Endothelial cell of umbilical vein (primary cell): ENCODE measurements at regions not wholly inside any gene's neighbourhood (a gene's known extent, or its start where the extent isn't known, plus 50 kb on each side); places are given as distances from the start of the nearest gene placed in this dataset.

Experiments
- EZH2 ChIP-seq: IDR thresholded peaks from 2 replicates; pipeline ENCODE4 v1.6.1; 2012; ENCODE audit warnings: borderline replicate concordance, low read depth, mild to moderate bottlenecking, moderate library complexity, low read length, inconsistent platforms; ENCODE audit not compliant: severe bottlenecking
- POLR2A ChIP-seq: IDR thresholded peaks from 2 replicates; pipeline ENCODE4 v1.6.1; 2012; ENCODE audit warnings: low read depth, mild to moderate bottlenecking, control low read depth, low read length
- TF ChIP-seq, protein P1 (sequence below), 2 donors: IDR thresholded peaks; 1 replicate in 1 of 2; 2 replicates in 1 of 2; pipeline ENCODE4 v1.5.1; 2011; ENCODE audit warnings: low read length in 2 of 2, mild to moderate bottlenecking in 2 of 2, moderate library complexity in 2 of 2, control low read depth in 1 of 2, inconsistent platforms in 1 of 2, low read depth in 1 of 2; ENCODE audit not compliant: insufficient read depth in 1 of 2; ENCODE audit errors: extremely low read depth in 1 of 2

DNA sequence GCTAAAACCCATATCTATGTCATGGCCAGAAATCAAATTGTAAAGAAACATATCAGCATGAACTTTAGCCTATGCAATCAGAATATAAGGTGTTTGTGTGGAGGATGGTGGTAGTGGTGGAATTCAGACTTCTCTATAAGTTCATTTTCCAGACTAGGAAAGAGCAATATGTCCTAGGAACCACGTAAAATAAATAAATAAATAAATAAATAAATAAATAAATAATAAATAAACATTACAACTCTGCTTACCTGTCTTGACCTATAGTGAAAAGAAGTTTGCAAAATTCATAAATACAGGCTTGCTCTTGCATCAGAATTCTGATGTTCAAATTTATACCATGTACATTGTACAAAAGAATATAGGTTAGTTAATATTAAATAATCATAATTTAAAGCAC, 1382.6 kb upstream of the ADGRL2 start:
- TF ChIP-seq, protein P1, sequence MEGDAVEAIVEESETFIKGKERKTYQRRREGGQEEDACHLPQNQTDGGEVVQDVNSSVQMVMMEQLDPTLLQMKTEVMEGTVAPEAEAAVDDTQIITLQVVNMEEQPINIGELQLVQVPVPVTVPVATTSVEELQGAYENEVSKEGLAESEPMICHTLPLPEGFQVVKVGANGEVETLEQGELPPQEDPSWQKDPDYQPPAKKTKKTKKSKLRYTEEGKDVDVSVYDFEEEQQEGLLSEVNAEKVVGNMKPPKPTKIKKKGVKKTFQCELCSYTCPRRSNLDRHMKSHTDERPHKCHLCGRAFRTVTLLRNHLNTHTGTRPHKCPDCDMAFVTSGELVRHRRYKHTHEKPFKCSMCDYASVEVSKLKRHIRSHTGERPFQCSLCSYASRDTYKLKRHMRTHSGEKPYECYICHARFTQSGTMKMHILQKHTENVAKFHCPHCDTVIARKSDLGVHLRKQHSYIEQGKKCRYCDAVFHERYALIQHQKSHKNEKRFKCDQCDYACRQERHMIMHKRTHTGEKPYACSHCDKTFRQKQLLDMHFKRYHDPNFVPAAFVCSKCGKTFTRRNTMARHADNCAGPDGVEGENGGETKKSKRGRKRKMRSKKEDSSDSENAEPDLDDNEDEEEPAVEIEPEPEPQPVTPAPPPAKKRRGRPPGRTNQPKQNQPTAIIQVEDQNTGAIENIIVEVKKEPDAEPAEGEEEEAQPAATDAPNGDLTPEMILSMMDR (IDR thresholded peaks at IDR 0.05; ENCODE audit: extremely low read depth in 1 of 2, insufficient read depth in 1 of 2, low read depth in 1 of 2, low read length in 2 of 2): no peak
- TF ChIP-seq POLR2A: no peak
- TF ChIP-seq EZH2: no peak
